NCI-H2196 (cell line): ENCODE measurements at regions not wholly inside any gene's neighbourhood (a gene's known extent, or its start where the extent isn't known, plus 50 kb on each side); places are given as distances from the start of the nearest gene placed in this dataset.

Experiments used
- DNase-seq: peaks from one replicate; lab custom pipeline; 2025; ENCODE audit not compliant: unreplicated experiment; lab: John Stamatoyannopoulos, UW

GRCh38 chr6:93083337-93084230 lies 335.8 kb downstream of the EPHA7 start:
- DNase-seq = no peak

- DNase-seq = no peak
These were observed 337.5 kb downstream of the EPHA7 start for GRCh38 chr6:93081901-93082300.

- DNase-seq = no peak
These were observed 340.3 kb downstream of the EPHA7 start for GRCh38 chr6:93079061-93079460.

- DNase-seq = no peak
These were observed 345.5 kb downstream of the EPHA7 start for GRCh38 chr6:93073811-93074210.

GRCh38 chr6:93069856-93070255 lies 349.5 kb downstream of the EPHA7 start:
- DNase-seq = no peak

GRCh38 chr6:93059911-93060310 lies 359.4 kb downstream of the EPHA7 start:
- DNase-seq = peak; percentile 43

- DNase-seq = no peak
These were observed 361.8 kb downstream of the EPHA7 start for GRCh38 chr6:93057584-93057983.

- DNase-seq = no peak
These were observed 371.0 kb downstream of the EPHA7 start for GRCh38 chr6:93048381-93048780.

GRCh38 chr6:93047033-93047432 lies 372.3 kb downstream of the EPHA7 start:
- no peak for DNase-seq

GRCh38 chr6:93045156-93045555 lies 374.2 kb downstream of the EPHA7 start:
- DNase-seq = no peak

GRCh38 chr6:93040375-93040774 lies 379.0 kb downstream of the EPHA7 start:
- DNase-seq = no peak

GRCh38 chr6:93036835-93037234 lies 382.5 kb downstream of the EPHA7 start:
- DNase-seq = no peak

- DNase-seq = no peak
These were observed 383.6 kb downstream of the EPHA7 start for GRCh38 chr6:93035756-93036155.

- no peak for DNase-seq
These were observed 398.0 kb downstream of the EPHA7 start for GRCh38 chr6:93021235-93021915.

GRCh38 chr6:93017626-93018025 lies 401.7 kb downstream of the EPHA7 start:
- no peak for DNase-seq

GRCh38 chr6:93017213-93017612 lies 402.1 kb downstream of the EPHA7 start:
- no peak for DNase-seq

GRCh38 chr6:93013054-93013453 lies 406.3 kb downstream of the EPHA7 start:
- DNase-seq = no peak

- no peak for DNase-seq
These were observed 411.0 kb downstream of the EPHA7 start for GRCh38 chr6:93008375-93008774.

GRCh38 chr6:92989656-92990055 lies 429.7 kb downstream of the EPHA7 start:
- DNase-seq = no peak

- no peak for DNase-seq
These were observed 440.1 kb downstream of the EPHA7 start for GRCh38 chr6:92979281-92979680.

- DNase-seq = no peak
These were observed 442.3 kb downstream of the EPHA7 start for GRCh38 chr6:92977018-92977417.

- DNase-seq = no peak
These were observed 452.0 kb downstream of the EPHA7 start for GRCh38 chr6:92967362-92967761.
